Suprapubic skin (tissue), 4 donors: ENCODE measurements at regions not wholly inside any gene's neighbourhood (a gene's known extent, or its start where the extent isn't known, plus 50 kb on each side); places are given as distances from the start of the nearest gene placed in this dataset.
"Not testable (repeated sequence)": the region's sequence is repeated elsewhere in the genome, so short reads cannot be mapped to it uniquely, and the experiment has no call there.

Experiments used
- DNase-seq, 2 donors: peaks; one replicate each; pipeline ENCODE4 v3.0.0-alpha.2; 2019; ENCODE audit warnings: low spot score in 2 of 2
- H3K27ac ChIP-seq: fragments of 200-600 bp; sonication (generic); one replicate; pipeline ENCODE4 v1.5.1; 2019
- H3K27me3 ChIP-seq: fragments of 200-600 bp; sonication (generic); one replicate; pipeline ENCODE4 v1.5.1; 2019
- H3K36me3 ChIP-seq: fragments of 200-600 bp; sonication (generic); one replicate; pipeline ENCODE4 v1.5.1; 2019
- H3K4me1 ChIP-seq: fragments of 200-600 bp; sonication (generic); one replicate; pipeline ENCODE4 v1.5.1; 2019
- H3K4me3 ChIP-seq: fragments of 200-600 bp; sonication (generic); one replicate; pipeline ENCODE4 v1.5.1; 2019; ENCODE audit warnings: mild to moderate bottlenecking
- H3K9me3 ChIP-seq: fragments of 200-600 bp; sonication (generic); one replicate; pipeline ENCODE4 v1.5.1; 2019
- EP300 ChIP-seq: sonication (generic); formaldehyde crosslinking; IDR thresholded peaks from one replicate; pipeline ENCODE4 v1.6.1; 2017; ENCODE audit warnings: antibody characterized with exemption
- POLR2A ChIP-seq, 2 donors: fragments of 450-650 bp; IDR thresholded peaks; one replicate each; pipeline ENCODE4 v1.6.1; 2017; ENCODE audit warnings: antibody characterized with exemption in 2 of 2, mild to moderate bottlenecking in 2 of 2, moderate library complexity in 2 of 2
- POLR2AphosphoS5 ChIP-seq, 3 donors: sonication (generic); formaldehyde crosslinking; IDR thresholded peaks; one replicate each; pipeline ENCODE4 v1.6.1; 2017; ENCODE audit warnings: antibody characterized with exemption in 3 of 3
- WGBS: methylation state at CpG from one replicate; pipeline ENCODE4 v1.1.5; 2018; 5-methylcytosine and 5-hydroxymethylcytosine counted together
- TF ChIP-seq, protein P1 (sequence below), 2 donors: fragments of 200-600 bp in 1 of 2; fragments of 450-650 bp in 1 of 2; sonication (generic) in 1 of 2; IDR thresholded peaks; one replicate each; pipeline ENCODE4 v1.5.1; 2016 to 2019; ENCODE audit warnings: antibody characterized with exemption in 2 of 2, mild to moderate bottlenecking in 1 of 2, moderate library complexity in 1 of 2

DNA sequence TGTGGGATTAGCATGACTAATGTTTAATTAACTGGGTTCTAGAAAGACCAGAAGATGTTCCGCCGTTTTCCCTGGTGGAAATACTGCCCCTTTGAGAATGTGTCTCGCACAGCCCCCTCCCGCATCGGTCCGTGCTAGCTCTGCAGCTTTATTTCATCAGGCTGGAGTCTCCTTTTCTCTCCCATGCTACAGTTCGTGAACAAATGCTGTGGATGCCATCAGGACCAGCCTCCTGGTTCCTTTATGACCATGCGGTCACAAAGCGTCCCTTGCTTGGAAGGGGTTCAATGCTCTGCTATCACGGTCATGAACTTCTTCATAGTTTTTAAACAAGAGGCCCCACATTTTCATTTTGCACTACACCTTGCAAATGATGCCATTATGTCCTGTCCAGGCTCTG, 157.7 kb upstream of the TMEM132C start:
- H3K9me3 ChIP-seq: no peaks in the 10 kb centered on the region
- H3K27me3 ChIP-seq: no peaks in the 10 kb centered on the region
- no peaks in the 10 kb centered on the region for H3K36me3 ChIP-seq
- DNase-seq: no peak
- TF ChIP-seq, protein P1, sequence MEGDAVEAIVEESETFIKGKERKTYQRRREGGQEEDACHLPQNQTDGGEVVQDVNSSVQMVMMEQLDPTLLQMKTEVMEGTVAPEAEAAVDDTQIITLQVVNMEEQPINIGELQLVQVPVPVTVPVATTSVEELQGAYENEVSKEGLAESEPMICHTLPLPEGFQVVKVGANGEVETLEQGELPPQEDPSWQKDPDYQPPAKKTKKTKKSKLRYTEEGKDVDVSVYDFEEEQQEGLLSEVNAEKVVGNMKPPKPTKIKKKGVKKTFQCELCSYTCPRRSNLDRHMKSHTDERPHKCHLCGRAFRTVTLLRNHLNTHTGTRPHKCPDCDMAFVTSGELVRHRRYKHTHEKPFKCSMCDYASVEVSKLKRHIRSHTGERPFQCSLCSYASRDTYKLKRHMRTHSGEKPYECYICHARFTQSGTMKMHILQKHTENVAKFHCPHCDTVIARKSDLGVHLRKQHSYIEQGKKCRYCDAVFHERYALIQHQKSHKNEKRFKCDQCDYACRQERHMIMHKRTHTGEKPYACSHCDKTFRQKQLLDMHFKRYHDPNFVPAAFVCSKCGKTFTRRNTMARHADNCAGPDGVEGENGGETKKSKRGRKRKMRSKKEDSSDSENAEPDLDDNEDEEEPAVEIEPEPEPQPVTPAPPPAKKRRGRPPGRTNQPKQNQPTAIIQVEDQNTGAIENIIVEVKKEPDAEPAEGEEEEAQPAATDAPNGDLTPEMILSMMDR (IDR thresholded peaks at IDR 0.05): no peak
- TF ChIP-seq POLR2AphosphoS5 (IDR thresholded peaks at IDR 0.05) (no peak), POLR2A (IDR thresholded peaks at IDR 0.05) (no peak), EP300 (no peak)
- no peak overlapping the region for H3K27ac ChIP-seq
- WGBS: 88% methylated on average over 10 of the region's 10 CpGs
- H3K4me3 ChIP-seq: no peak overlapping the region
- H3K4me1 ChIP-seq: no peaks in the 10 kb centered on the region

DNA sequence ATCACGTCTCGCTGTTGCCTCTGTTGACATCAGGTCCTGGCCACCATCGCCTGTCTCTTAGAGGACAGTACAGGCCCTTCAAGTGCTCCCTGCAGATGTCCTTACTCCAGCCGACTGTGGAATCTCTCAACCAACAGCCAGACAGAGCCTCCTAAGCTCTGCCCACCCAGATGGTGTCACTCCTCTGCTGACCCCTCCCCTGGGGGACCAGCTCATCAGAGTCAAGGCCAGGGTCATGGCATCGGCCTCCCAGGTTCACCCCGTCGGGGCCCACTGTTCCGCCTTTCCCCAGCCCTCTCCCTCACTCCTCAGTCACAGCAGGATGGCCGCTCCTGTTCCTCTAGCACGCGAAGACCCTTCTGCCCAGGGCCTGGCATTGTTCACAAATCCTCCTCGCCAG, 157.3 kb upstream of the TMEM132C start:
- no peaks in the 10 kb centered on the region for H3K36me3 ChIP-seq
- no peaks in the 10 kb centered on the region for H3K27me3 ChIP-seq
- DNase-seq: no peak
- TF ChIP-seq EP300 (no peak), POLR2AphosphoS5 (IDR thresholded peaks at IDR 0.05) (no peak), POLR2A (IDR thresholded peaks at IDR 0.05) (no peak)
- TF ChIP-seq, protein P1 (IDR thresholded peaks at IDR 0.05): no peak
- no peaks in the 10 kb centered on the region for H3K4me1 ChIP-seq
- H3K4me3 ChIP-seq: no peak overlapping the region
- no peaks in the 10 kb centered on the region for H3K9me3 ChIP-seq
- H3K27ac ChIP-seq: no peak overlapping the region
- WGBS: 94% methylated on average over 12 of the region's 12 CpGs

DNA sequence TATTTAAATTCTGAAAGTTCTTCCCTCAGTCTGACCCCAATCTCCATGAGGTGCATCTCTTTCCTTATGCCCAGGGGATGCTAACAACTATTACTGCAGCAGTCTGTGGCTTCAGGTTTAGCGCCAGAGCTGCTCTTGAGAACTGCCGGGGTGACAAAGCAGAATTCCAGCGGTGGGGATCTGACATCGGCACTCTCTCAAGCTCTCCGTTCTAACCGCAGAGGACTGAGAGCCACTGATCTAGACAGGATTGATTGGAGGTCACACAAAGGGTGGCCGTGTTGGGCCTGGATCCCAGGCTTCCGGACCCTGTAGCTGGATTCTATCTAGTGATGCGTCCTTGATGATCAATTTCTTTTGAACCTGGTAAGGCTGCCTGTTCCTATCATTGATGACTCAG, 155.6 kb upstream of the TMEM132C start:
- TF ChIP-seq, protein P1 (IDR thresholded peaks at IDR 0.05): no peak
- TF ChIP-seq POLR2A (IDR thresholded peaks at IDR 0.05): no peak
- TF ChIP-seq EP300: no peak
- TF ChIP-seq POLR2AphosphoS5 (IDR thresholded peaks at IDR 0.05): no peak
- 88% methylated on average over 8 of the region's 9 CpGs for WGBS
- no peak for DNase-seq
- H3K36me3 ChIP-seq: no peaks in the 10 kb centered on the region
- H3K9me3 ChIP-seq: no peaks in the 10 kb centered on the region
- no peak overlapping the region for H3K27ac ChIP-seq
- H3K4me3 ChIP-seq: no peak overlapping the region
- H3K27me3 ChIP-seq: no peaks in the 10 kb centered on the region
- H3K4me1 ChIP-seq: no peaks in the 10 kb centered on the region

DNA sequence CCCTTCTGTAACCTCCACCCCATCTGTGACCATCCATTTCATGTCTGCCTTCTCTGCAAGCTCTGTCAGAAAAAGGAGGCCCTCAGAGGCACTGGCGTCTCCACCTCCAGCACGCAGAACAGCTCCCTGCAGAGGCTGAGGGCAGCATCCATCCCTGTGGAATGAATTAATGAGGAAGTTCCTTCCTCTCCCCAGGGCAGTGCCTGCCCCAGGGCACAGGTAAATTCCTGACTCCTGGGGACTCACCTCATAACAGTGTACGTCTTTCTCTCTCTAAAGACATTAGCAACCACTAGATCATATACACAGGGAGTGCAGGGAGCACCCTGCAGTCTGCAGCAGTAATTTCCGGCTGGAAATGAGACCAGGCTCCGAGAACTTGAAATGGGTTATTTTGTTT, 155.0 kb upstream of the TMEM132C start:
- H3K27me3 ChIP-seq: no peaks in the 10 kb centered on the region
- DNase-seq: no peak
- TF ChIP-seq, protein P1 (IDR thresholded peaks at IDR 0.05): no peak
- TF ChIP-seq POLR2AphosphoS5 (IDR thresholded peaks at IDR 0.05): no peak
- no peak for TF ChIP-seq EP300
- no peak for TF ChIP-seq POLR2A (IDR thresholded peaks at IDR 0.05)
- no peak overlapping the region for H3K4me3 ChIP-seq
- no peak overlapping the region for H3K27ac ChIP-seq
- 30% methylated on average over 5 of the region's 5 CpGs for WGBS
- no peaks in the 10 kb centered on the region for H3K36me3 ChIP-seq
- no peaks in the 10 kb centered on the region for H3K9me3 ChIP-seq
- H3K4me1 ChIP-seq: no peaks in the 10 kb centered on the region

DNA sequence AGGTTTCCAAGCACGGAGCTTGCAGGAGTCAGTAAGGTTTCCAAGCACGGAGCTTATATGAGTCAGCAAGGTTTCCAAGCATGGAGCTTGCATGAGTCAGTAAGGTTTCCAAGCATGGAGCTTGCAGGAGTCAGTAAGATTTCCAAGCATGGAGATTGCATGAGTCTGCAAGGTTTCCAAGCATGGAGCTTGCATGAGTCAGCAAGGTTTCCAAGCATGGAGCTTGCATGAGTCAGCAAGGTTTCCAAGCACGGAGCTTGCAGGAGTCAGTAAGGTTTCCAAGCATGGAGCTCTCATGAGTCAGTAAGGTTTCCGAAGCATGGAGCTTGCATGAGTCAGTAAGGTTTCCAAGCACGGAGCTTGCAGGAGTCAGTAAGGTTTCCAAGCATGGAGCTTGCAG, 153.7 kb upstream of the TMEM132C start:
- not testable (repeated sequence) for H3K36me3 ChIP-seq, H3K9me3 ChIP-seq, DNase-seq, H3K4me1 ChIP-seq, H3K4me3 ChIP-seq, H3K27me3 ChIP-seq, H3K27ac ChIP-seq
- 71% methylated on average over 5 of the region's 5 CpGs for WGBS

DNA sequence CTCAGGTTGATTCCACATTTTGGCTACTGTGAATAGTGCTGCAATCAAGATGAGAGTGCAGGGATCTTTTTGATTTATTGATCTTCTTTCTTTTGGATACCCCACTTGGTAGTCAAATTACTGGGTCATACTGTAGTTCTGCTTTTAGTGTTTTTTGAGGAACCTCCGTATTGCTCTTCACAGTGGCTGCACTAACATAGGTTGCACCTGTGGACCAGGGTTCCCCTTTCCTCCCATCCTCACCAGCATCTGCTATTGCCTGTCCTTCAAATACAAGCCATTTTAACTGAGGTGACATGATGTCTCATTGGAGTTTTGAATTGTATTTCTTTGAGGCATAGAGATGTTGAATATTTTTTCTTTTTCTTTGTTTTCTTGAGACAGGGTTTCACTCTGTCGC, 152.5 kb upstream of the TMEM132C start:
- H3K27ac ChIP-seq: no peak overlapping the region
- no peaks in the 10 kb centered on the region for H3K4me1 ChIP-seq
- no peak for DNase-seq
- TF ChIP-seq, protein P1 (IDR thresholded peaks at IDR 0.05): no peak
- TF ChIP-seq EP300 (no peak), POLR2AphosphoS5 (IDR thresholded peaks at IDR 0.05) (no peak), POLR2A (IDR thresholded peaks at IDR 0.05) (no peak)
- H3K9me3 ChIP-seq: no peaks in the 10 kb centered on the region
- H3K36me3 ChIP-seq: no peaks in the 10 kb centered on the region
- H3K4me3 ChIP-seq: no peak overlapping the region
- no peaks in the 10 kb centered on the region for H3K27me3 ChIP-seq
- WGBS: 92% methylated on average over 2 of the region's 2 CpGs
